GM13977 (cell line): ENCODE measurements at regions not wholly inside any gene's neighbourhood (a gene's known extent, or its start where the extent isn't known, plus 50 kb on each side); places are given as distances from the start of the nearest gene placed in this dataset.

Experiments
- DNase-seq: peaks from one replicate; pipeline ENCODE4 v3.0.0; 2012; ENCODE audit warnings: low spot score
- in situ Hi-C: fragments of 300-500 bp; cut with MboI; formaldehyde crosslinking; loops from one replicate; pipeline ENCODE4 v1.12.0; 2022; ENCODE audit warnings: low sequenced_read_pairs, low pct_unique_long_range_greater_than_20kb, mixed read lengths, inconsistent platforms; ENCODE audit not compliant: unreplicated experiment
- TF ChIP-seq, protein P1 (sequence below): IDR thresholded peaks from 2 replicates; pipeline ENCODE4 v1.5.1; 2012; ENCODE audit warnings: mild to moderate bottlenecking, control low read depth; ENCODE audit not compliant: insufficient read depth; ENCODE audit errors: extremely low read depth, missing control alignments

DNA sequence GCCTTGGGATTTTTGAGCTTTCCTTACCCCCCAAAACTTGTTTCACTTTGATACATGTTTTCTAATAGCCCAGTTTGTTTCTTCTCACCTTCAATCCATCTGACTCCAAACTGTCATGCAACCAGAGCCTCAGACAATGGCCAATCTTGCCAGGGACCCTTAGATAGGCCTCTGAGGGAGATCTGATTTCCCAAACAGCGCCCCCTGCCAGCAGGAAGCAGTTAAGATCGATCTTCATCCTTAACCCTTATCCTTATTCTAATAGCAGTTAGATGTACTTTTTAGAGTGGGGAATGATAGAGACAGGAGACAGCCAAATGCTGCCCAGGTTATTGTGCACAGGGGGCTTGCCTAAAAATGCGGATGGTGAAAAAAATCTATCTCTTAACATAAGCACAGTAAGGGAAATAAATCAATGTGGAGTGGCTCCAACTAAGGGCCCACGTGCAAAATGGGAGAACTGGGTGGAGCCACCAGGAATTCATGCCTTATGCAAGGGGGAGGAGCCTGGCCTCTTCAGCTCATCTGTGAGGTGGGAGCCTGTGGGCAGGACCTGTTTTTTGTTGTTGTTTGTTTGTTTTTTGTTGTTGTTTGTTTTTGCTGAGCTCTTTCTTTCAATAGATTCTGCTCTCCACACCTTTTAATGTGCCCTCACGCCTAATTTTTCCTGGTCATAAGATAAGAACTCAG, 833.6 kb upstream of the AGA start:
- no peak for DNase-seq
- TF ChIP-seq, protein P1, sequence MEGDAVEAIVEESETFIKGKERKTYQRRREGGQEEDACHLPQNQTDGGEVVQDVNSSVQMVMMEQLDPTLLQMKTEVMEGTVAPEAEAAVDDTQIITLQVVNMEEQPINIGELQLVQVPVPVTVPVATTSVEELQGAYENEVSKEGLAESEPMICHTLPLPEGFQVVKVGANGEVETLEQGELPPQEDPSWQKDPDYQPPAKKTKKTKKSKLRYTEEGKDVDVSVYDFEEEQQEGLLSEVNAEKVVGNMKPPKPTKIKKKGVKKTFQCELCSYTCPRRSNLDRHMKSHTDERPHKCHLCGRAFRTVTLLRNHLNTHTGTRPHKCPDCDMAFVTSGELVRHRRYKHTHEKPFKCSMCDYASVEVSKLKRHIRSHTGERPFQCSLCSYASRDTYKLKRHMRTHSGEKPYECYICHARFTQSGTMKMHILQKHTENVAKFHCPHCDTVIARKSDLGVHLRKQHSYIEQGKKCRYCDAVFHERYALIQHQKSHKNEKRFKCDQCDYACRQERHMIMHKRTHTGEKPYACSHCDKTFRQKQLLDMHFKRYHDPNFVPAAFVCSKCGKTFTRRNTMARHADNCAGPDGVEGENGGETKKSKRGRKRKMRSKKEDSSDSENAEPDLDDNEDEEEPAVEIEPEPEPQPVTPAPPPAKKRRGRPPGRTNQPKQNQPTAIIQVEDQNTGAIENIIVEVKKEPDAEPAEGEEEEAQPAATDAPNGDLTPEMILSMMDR: peak; percentile 37
- in situ Hi-C loops: no loop called here

DNA sequence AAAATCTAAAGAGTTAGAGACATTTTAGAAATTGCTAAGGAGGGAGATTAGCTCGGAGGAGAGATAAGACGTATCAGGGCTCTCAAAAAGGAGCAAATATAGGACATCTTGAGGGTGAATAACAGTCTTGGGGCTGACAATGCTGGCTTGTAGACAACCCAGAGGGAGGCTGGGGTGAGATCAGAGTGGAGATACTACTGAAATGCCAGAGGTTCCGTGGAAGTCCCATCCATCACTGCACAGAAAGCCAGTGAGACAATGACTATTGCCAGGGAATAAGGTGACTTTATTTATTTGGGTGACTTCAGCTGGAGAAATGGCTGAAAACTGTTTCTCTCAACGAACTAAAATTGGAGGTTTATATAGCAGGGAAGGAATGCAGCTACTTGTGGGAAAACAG, 838.1 kb upstream of the AGA start:
- in situ Hi-C loops: no loop called here
- TF ChIP-seq, protein P1: no peak
- no peak for DNase-seq

DNA sequence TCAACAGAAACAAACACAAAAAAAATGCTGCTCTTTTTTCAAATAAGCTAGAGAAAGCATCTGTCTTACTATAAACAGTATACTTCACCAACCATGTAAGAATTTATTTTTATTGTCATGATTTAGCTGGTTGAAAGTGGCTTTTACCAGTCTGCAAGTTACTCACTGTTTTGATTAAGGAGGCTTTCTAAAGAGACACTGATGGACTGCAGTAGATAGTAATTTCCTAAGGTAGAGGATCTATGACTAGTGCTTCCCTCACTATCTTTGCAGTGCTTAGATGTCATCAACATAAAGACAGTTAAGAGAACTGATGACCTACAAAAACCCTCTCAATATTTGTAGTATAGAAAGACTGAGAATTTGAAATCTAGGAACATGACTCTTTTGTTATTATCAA, 846.2 kb upstream of the AGA start:
- in situ Hi-C loops: no loop called here
- TF ChIP-seq, protein P1: no peak
- DNase-seq: no peak

DNA sequence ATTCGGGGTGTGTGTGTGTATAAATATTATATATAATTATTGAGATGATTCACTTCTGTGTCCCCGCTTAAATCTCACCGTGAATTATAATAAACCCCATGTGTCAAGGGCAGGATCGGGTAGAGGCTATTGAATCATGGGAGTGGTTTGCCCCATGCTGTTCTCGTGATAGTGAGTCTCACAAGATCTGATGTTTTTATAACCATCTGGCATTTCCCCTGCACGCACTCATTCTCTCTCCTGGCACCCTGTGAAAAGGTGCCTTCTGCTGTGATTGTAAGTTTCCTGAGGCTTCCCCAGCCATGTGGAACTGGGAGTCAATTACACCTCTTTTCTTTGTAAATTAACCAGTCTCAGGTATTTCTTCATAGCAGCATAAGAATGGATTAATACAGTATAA, 851.4 kb upstream of the AGA start:
- no peak for DNase-seq
- TF ChIP-seq, protein P1: no peak
- in situ Hi-C loops: no loop called here

DNA sequence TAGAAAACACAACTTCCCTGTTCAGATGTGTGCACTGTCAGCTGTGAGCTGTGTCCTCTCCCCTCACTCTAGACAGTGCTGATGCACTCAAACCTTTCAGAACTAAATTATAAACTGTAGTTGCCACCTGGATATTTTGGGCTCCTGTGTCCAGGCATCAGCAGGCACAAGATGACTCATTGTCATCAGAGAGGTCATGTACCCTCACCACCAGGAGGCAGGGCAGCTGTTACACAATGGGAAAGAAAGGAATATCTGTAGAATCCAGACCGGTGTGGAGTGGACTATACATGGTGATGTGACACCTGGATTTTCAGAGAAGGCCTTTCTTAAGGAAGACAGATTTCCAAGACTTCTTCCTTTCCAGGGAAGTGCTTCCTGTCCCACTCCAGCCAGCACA, 854.4 kb upstream of the AGA start:
- in situ Hi-C loops: no loop called here
- DNase-seq: no peak

DNA sequence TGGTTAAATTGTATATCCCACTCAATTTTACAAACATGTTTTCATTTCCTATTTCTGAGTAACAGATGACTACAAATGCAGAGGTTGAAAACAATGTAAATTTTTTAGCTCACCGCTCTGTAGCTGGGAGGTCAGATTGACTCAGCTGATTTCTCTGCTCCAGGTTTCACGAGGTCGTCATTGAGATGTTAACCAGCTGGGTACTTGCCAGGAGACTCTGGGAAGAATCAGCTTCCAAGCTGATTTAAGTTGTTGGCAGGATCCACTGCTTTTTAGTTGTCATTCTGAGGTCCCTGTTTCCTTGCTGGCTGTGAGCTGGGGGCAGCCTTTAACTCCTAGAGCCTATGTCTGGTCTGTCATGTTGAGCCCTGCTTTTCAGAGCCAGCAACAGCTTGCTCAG, 864.3 kb upstream of the AGA start:
- in situ Hi-C loops: no loop called here
- no peak for DNase-seq
- TF ChIP-seq, protein P1: no peak

More for the DNA sequence above, 854.4 kb upstream of the AGA start:
- TF ChIP-seq, protein P1: no peak
